ENCODE measurements at regions not wholly inside any gene's neighbourhood (a gene's known extent, or its start where the extent isn't known, plus 50 kb on each side); places are given as distances from the start of the nearest gene placed in this dataset.

DNA sequence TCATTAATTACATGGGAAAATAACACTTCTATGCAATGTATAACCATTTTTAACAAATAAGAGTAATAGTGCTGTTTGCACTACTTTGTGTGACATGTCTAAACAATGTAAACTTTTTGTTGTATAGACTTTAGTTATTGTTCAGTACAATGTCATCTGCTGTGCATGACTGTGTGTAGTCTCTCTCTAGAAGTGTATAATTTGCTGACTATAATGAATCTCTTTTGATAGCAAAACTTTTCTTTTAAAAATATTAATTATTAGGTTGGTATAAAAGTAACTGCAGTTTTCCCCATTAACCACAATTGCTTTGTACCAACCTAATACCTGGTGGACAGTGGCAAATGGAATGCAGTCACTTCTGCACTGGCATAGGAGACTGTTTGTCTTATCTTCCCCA, 124.2 kb upstream of the SGK1 start:
- Mint-ChIP-seq H3K36me3 (ENCODE audit: insufficient read depth, unreplicated experiment) (no peaks in the 10 kb centered on the region), H3K27ac (ENCODE audit: unreplicated experiment) (no peak overlapping the region), H3K4me1 (ENCODE audit: low read depth, unreplicated experiment) (no peaks in the 10 kb centered on the region), H3K4me3 (ENCODE audit: low read depth, unreplicated experiment) (no peak overlapping the region), H3K27me3 (ENCODE audit: unreplicated experiment) (no peaks in the 10 kb centered on the region), H3K9me3 (ENCODE audit: low read depth, unreplicated experiment) (no peaks in the 10 kb centered on the region)
- intact Hi-C loops (cut with micrococcal nuclease; ENCODE audit: unreplicated experiment), result no loop called here
- TF ChIP-seq, protein P1, sequence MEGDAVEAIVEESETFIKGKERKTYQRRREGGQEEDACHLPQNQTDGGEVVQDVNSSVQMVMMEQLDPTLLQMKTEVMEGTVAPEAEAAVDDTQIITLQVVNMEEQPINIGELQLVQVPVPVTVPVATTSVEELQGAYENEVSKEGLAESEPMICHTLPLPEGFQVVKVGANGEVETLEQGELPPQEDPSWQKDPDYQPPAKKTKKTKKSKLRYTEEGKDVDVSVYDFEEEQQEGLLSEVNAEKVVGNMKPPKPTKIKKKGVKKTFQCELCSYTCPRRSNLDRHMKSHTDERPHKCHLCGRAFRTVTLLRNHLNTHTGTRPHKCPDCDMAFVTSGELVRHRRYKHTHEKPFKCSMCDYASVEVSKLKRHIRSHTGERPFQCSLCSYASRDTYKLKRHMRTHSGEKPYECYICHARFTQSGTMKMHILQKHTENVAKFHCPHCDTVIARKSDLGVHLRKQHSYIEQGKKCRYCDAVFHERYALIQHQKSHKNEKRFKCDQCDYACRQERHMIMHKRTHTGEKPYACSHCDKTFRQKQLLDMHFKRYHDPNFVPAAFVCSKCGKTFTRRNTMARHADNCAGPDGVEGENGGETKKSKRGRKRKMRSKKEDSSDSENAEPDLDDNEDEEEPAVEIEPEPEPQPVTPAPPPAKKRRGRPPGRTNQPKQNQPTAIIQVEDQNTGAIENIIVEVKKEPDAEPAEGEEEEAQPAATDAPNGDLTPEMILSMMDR (IDR thresholded peaks at IDR 0.05; ENCODE audit: unreplicated experiment), result no peak
- CTCF ChIA-PET, result no interaction called here
- DNase-seq, result no peak
- no TSS peak for BruUV-seq (replicated peaks)

DNA sequence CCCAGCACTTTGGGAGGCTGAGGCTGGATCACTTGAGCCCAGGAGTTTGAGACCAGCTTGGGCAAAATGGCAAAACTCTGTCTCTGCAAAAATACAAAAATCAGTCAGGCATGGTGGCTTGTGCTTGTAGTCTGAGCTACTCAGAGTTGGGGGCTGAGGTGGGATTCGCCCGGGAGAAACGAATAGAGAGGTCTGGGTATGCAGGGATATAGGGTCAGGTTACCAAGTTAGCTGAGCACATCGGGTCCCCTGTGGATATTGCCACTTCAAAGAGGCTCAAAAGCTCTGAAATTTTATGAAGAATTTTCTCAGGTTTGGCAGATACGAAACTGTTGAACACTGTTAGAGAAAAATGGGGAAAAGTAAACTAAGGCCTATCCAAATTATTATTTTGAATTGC, 120.9 kb upstream of the SGK1 start:
- H3K4me3 Mint-ChIP-seq (ENCODE audit: low read depth, unreplicated experiment), result no peak overlapping the region
- BruUV-seq (replicated peaks), result no TSS peak
- TF ChIP-seq, protein P1 (IDR thresholded peaks at IDR 0.05; ENCODE audit: unreplicated experiment), result no peak
- peaks cover 11% of the 10 kb centered on the region for H3K4me1 Mint-ChIP-seq (ENCODE audit: low read depth, unreplicated experiment)
- H3K27me3 Mint-ChIP-seq (ENCODE audit: unreplicated experiment), result no peaks in the 10 kb centered on the region
- no peaks in the 10 kb centered on the region for H3K9me3 Mint-ChIP-seq (ENCODE audit: low read depth, unreplicated experiment)
- no peak overlapping the region for H3K27ac Mint-ChIP-seq (ENCODE audit: unreplicated experiment)
- DNase-seq, result no peak
- no peaks in the 10 kb centered on the region for H3K36me3 Mint-ChIP-seq (ENCODE audit: insufficient read depth, unreplicated experiment)
- intact Hi-C loops (cut with micrococcal nuclease; ENCODE audit: unreplicated experiment), result loop anchor here (10.0 kb wide), 1 partner anchor 196 kb away; no protein-coding TSS in a partner anchor
- CTCF ChIA-PET, result no interaction called here

DNA sequence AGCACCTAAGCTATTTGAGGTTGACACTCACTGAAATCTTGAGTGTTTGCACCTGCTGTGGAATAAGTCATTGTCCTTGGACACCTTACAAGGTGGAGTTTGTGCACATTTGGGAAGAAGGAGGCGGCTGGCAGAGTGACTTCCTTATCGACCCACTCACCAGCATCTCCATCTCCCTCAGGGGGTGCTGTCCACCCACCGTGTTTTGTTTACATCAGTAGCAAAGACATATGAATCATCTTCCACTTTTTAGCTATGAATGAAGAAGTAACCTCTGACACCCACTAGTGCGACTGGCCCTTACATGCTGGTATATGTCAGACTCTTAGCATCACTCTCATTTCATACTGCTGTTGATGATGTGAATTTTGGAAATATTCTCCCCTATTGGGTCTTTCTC, 119.5 kb upstream of the SGK1 start:
- Mint-ChIP-seq H3K4me1 (ENCODE audit: low read depth, unreplicated experiment) (peaks cover 11% of the 10 kb centered on the region), H3K9me3 (ENCODE audit: low read depth, unreplicated experiment) (no peaks in the 10 kb centered on the region), H3K36me3 (ENCODE audit: insufficient read depth, unreplicated experiment) (no peaks in the 10 kb centered on the region), H3K27me3 (ENCODE audit: unreplicated experiment) (no peaks in the 10 kb centered on the region), H3K4me3 (ENCODE audit: low read depth, unreplicated experiment) (no peak overlapping the region), H3K27ac (ENCODE audit: unreplicated experiment) (no peak overlapping the region)
- TF ChIP-seq, protein P1 (IDR thresholded peaks at IDR 0.05; ENCODE audit: unreplicated experiment), result no peak
- DNase-seq, result no peak
- CTCF ChIA-PET, result no interaction called here
- intact Hi-C loops (cut with micrococcal nuclease; ENCODE audit: unreplicated experiment), result loop anchor here (10.0 kb wide), 1 partner anchor 197 kb away; no protein-coding TSS in a partner anchor
- no TSS peak for BruUV-seq (replicated peaks)

DNA sequence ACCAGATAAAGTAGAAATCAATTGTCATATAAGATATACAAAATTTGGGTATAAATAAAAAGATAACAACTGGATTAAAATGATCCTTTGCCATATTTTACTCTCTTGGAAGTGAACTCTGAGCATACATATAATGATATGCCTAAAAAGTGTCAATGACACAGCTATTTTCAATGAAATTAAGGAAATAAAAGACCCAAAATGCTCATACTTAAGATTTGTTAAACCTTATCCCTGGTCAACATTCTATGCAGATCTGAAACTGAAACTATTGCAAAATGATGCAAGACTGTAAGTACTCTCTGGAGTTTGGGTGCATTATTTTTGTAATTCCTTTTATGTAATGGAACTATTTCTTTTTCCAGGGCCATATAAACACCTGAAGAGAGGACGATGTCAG, 119.0 kb upstream of the SGK1 start:
- intact Hi-C loops (cut with micrococcal nuclease; ENCODE audit: unreplicated experiment), result loop anchor here (10.0 kb wide), 1 partner anchor 198 kb away; no protein-coding TSS in a partner anchor
- CTCF ChIA-PET, result no interaction called here
- BruUV-seq (replicated peaks), result no TSS peak

More for the DNA sequence above, 119.0 kb upstream of the SGK1 start:
- Mint-ChIP-seq H3K4me3 (ENCODE audit: low read depth, unreplicated experiment) (no peak overlapping the region), H3K9me3 (ENCODE audit: low read depth, unreplicated experiment) (no peaks in the 10 kb centered on the region), H3K4me1 (ENCODE audit: low read depth, unreplicated experiment) (peaks cover 11% of the 10 kb centered on the region), H3K36me3 (ENCODE audit: insufficient read depth, unreplicated experiment) (no peaks in the 10 kb centered on the region), H3K27me3 (ENCODE audit: unreplicated experiment) (no peaks in the 10 kb centered on the region), H3K27ac (ENCODE audit: unreplicated experiment) (peak overlapping the region; percentile 23)
- DNase-seq, result no peak
- TF ChIP-seq, protein P1 (IDR thresholded peaks at IDR 0.05; ENCODE audit: unreplicated experiment), result no peak
